Stimulated activated CD4-positive, alpha-beta T cell treated with anti-CD3 and anti-CD28 coated beads, Interleukin-15, amount 100 ng/mL, for 48 hours (primary cell): ENCODE measurements at regions not wholly inside any gene's neighbourhood (a gene's known extent, or its start where the extent isn't known, plus 50 kb on each side); places are given as distances from the start of the nearest gene placed in this dataset.
A peak's percentile ranks its signal among the peaks of the same experiment; 100 is the strongest.

Experiments
- DNase-seq, 2 donors: peaks; one replicate each; pipeline ENCODE4 v3.0.0-alpha.2; 2020; ENCODE audit warnings: low read depth in 2 of 2

- no peak for DNase-seq
Observed at GRCh38 chr2:8514274-8514662, 167.6 kb upstream of the ID2 start.

- DNase-seq, result peak; percentile 59 to 65
Observed at GRCh38 chr2:8514796-8515758, 166.8 kb upstream of the ID2 start.

GRCh38 chr2:8515864-8516533, 165.9 kb upstream of the ID2 start:
- no peak for DNase-seq

GRCh38 chr2:8517850-8518498, 163.9 kb upstream of the ID2 start:
- DNase-seq, result no peak

DNA sequence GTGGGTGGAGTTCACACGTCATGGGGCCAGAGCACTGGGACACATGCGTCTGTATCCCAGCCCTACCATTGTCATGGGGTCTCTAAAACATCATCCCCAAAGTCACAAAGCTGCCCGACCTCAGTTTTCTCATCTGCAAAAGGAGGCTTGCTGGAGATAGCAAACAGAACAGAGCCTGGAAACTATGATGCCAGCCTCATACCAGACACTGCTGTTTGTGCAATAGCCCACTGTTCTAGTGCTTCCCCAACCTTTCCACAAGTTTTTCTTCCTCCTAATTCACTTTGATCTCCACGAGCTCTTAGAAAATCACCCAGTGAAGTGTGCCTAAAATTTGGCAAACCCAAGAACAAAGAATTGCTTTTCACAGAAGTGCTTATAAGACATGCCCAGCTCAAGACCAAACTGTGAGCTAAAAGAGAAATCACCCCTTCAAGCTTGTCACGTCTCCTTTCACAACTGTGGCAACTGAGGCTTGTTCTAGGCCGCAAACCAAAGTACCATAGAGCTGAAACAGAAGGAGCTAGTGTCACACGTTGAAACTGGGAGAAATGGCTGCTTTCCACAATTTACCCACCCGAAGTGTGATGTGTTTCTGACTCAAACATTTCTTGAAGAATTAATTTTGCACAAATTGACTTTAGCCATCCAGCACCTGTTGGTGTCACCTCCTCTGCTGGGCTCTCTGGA, 162.7 kb upstream of the ID2 start:
- no peak for DNase-seq

DNA sequence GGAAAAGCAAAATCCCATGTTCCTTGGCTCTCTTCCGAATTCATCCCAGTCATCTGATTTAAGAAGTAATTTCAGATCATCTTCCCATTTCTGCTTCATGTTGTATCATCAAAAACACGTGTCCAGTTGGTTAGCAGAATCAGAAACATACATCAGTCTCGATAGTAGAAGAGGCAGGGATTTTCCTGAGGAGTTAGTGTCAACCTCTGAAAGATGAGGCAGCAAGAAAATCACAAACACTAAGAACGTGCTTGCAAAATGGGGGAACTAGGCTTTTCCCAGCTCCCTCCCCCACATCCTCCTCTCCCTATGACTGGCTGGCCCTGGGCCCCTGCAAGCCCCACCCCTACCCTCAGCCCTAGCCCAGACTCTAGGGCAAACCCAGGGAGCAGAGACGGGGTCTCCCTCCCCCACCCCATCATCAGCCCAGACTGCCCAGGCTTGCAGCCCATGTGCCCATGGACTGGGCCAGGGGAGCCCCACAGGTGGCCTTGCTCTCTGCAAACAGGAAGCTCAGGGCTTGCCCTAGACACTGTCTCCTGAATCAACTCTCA, 161.0 kb upstream of the ID2 start:
- DNase-seq, result peak in 1 of 2 donors; percentile 28

DNA sequence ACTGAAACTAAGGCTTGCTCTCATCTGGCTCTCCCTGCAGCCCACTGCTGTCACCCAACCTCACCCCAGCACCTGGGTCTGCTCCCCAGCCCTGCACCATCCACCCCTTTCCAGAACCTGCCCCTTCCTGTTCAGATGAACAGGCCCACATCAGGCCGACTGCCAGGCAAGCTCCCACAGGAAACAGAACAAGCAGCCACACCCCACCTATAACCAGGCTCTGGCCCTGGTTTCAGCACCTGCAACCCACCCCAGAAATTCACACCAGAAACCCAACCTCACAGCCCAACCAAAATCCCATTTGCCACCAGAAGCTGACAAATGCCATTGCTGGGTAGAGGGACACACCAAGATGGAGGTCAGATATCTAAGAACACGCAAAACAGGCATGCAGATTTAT, 159.2 kb upstream of the ID2 start:
- DNase-seq, result no peak

GRCh38 chr2:8524388-8524787, 157.5 kb upstream of the ID2 start:
- DNase-seq, result no peak

DNA sequence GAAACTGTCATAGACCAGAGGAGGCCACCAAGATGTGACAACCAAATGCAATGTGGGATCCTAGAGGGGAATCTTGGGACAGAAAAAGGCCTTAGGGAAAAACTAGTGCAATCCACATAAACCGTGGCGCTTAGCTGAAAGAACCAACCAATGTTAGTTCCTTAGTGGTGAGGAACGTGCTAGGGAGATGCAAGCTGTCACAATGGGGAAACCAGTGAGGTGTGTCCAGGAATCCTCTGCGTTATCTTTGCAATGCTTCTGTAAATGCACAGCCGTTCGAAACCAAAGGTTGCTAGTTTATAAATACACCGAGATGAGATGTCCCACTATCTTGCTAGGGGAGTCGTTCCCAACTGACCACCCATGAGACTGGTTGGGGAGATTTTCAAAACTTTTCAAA, 157.0 kb upstream of the ID2 start:
- no peak for DNase-seq

GRCh38 chr2:8525236-8525581, 156.6 kb upstream of the ID2 start:
- DNase-seq, result no peak

GRCh38 chr2:8525582-8526402, 156.1 kb upstream of the ID2 start:
- no peak for DNase-seq

DNA sequence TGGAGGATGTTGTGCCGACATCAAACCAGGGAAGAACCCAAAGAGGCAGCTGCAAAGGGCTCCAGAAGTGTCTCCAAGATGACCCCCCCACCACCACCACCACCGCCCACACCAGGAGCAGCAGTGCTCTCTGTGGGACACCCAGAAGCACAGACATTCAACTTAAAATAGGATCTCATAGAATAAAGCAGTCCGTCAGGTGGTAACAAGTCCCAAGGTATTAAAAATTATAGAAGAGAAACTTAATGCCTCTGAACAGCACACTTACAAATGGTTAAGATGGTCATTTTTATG, 155.5 kb upstream of the ID2 start:
- DNase-seq, result no peak

DNA sequence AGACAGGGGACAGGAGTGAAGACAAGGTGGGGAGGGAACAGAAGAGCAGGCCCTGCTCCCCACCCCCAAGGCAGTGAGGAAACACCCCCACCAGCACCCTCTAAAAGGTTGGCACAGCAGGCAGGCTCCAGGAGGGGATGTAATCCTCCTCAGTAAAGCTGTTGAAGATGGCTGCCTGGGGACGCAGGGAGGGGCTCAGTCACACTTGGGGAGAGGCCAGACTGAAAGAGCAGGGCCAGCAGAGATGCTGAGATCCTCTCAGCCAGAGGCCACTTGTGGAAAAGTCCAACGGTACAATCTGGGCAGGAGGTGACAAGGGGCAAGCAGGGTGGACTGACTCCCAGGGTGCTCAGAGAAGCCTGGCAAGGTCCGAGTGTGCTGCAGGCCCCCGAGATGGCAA, 154.8 kb upstream of the ID2 start:
- no peak for DNase-seq

DNA sequence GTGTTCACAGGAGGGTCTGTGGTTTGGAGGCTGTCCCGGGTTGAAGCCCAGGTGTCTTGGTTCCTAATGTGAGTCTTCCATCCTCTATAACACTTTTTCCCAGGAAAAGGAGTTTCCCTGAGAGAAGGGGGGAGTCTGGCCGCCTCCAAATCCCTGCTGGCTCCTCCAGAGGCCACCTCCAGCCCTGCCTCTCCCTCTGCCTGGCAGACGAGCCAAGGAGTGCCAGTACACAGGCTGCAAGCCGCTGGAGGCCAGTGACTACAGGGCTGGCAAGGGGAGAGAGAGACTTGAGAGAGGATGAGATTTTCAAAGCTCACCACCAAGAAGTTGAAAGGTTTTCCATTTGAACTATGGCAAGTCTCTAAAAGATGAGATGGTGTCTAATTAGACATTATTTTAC, 154.2 kb upstream of the ID2 start:
- no peak for DNase-seq

DNA sequence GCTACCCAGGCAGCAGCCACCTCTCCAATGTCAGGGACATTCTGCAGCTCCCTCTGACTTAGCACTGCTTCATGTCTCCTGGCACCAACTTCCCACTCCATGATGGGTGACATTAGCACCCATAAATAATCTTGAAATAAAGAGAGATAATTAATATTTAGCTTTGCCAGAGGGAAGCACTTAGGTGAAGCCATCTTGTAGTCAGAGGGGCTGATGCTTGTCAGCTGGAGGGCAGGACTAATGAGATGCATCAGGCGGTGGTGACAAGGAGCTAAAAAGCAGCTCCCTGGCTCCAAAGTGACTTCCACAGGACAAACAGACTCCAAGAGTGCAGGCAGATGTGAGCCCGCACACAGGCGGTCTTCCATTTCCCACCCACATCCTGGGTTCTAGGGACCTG, 153.0 kb upstream of the ID2 start:
- DNase-seq, result no peak

GRCh38 chr2:8529706-8530277, 152.1 kb upstream of the ID2 start:
- no peak for DNase-seq

DNA sequence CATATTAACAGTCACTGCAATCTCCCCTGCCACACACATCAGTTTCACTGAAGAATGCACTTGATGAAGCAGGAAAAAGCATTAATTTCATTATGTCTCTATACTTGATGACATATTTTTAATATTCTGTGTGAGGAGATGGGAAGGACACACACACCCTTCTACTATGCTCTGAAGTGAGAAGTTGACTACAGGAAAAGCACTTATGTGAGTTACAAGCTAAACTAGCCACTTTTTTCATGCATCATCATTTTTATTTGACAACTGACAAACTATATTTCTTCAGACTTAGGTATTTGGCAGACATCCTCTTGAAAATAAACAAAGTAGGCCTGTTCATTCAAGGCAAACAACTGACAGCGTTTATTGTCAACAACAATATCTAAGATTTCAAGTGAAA, 150.4 kb upstream of the ID2 start:
- DNase-seq, result no peak

DNA sequence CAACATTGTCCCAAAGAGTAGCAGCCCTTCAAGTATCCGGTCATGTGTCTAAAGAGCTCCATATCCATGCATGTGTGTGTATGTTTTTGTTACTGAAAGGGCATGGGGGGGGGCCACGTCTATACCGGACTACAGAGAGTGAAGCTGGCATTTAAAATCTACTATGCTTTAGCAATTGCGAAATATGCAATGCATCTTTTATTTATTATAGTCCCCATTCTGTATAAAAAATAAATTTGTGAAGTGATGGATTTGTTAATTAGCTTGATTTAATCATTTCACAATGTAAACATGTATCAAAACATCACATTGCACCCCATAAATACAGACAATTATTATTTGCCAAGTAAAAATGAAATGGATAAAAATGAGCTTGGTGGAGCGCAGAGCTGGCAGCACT, 149.4 kb upstream of the ID2 start:
- no peak for DNase-seq

- no peak for DNase-seq
Observed at GRCh38 chr2:8533923-8534322, 147.9 kb upstream of the ID2 start.

- no peak for DNase-seq
Observed at GRCh38 chr2:8534386-8534728, 147.5 kb upstream of the ID2 start.
